Iris pigment epithelial cell (primary cell): ENCODE measurements at regions not wholly inside any gene's neighbourhood (a gene's known extent, or its start where the extent isn't known, plus 50 kb on each side); places are given as distances from the start of the nearest gene placed in this dataset.
"Not testable (repeated sequence)": the region's sequence is repeated elsewhere in the genome, so short reads cannot be mapped to it uniquely, and the experiment has no call there.

Experiments
- DNase-seq: peaks from one replicate; pipeline ENCODE4 v3.0.0-alpha.2; 2011; ENCODE audit warnings: low read depth

DNA sequence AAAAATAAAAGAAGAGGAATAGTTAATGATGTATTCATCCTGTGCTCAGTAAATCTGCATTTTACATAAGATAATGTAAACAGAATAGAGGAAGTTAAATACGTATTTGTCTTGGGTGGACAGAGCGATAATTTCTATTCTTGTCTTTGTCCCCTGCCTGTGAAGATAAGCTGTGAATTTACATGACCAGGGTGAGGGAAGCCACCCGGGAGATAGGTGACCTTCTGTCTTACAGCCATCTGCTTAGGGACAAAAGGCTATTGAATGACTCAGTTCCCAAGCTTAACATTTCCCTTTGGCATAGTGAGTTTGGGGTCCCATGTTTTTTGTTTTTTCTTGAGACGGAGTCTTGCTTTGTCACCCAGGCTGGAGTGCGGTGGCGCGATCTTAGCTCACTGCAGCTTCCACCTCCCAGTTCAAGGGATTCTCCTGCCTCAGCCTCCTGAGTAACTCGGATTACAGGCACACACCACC lies 88.7 kb upstream of the KCTD7 start:
- no peak for DNase-seq

DNA sequence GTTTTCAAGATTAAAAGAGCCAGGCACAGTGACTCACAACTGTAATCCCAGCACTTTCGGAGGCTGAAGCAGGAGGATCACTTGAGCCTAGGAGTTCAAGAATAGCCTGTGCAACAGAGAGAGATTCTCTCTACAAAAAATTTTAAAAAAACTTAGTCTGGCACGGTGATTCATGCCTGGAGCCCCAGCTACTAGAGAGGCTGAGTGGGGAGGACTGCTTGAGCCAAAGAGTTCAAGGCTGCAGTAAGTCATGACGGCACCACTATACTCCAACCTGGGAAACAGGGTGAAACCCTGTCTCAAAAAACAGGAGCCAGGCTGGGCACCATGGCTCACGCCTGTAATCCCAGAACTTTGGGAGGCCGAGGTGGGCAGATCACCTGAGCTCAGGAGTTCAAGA lies 86.6 kb upstream of the KCTD7 start:
- DNase-seq: no peak

DNA sequence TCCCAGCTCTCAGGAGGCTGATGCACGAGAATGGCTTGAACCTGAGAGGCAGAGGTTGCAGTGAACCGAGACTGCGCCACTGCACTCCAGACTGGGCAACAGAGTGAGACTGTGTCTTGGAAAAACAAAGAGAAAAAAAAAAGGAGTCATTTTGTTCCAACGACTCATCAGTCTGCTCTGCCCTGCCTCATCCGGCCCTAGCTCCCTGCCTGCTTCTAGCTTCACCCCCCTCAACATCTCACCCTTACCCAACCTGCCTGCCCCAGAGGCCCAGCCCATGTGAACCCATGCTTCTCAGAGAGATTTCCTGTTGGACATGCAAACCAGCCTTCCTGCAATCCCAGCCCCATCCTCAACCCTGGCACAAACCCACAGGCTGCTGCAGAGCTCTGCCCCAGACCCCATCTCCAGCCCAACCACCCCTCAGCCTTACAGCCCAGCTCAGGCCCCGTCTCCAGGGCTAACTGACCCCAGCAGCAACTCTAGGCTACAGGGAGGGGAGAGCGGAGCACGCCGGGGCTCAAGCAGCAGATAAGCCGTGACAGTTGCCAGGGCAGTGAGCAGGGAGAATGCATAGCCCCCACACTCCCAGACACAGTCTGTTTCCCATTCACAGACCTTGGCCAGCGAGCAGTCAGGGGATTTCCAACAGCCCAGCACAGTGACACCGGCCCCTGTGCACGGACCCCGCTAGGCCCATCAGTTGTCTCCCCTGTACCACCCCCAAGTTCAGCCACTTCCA lies 86.0 kb upstream of the KCTD7 start:
- DNase-seq: no peak

DNA sequence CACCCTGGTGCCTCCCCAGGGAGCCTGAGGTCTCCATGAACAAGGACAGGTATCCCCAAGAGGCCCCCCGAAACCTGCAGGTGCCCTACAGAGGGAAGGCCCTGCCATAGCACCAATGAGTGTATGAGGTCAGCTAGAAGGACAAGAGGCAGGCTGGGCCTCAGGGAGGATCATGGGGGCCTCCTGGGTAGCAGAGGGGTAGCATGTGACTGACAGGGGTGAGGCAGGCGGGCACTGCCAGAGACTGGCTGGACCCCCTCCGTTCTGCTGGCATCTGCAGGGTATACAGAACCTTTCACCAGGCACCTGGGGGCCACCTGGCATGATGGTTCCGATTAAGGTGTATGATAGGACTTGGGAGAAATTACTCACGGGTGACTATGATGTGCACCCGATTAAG lies 79.2 kb upstream of the KCTD7 start:
- DNase-seq: no peak

DNA sequence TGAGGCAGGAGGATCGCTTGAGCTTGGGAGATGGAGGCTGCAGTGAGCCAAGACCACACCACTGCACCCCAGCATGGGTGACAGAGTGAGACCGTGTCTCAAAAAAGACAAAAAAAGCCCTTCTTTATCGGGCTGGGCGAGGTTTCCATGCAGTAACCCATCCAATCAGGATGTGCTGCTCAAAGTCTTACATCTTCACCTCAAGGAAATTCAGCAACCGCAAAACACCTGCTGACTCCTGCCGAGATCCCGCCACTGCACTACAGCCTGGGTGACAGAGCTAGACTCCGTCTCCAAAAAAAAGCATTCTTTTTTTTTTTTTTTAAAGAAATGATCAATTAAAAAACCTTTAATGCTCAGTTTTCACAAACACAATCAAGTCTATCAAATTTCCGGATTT lies 75.7 kb upstream of the KCTD7 start:
- no peak for DNase-seq

DNA sequence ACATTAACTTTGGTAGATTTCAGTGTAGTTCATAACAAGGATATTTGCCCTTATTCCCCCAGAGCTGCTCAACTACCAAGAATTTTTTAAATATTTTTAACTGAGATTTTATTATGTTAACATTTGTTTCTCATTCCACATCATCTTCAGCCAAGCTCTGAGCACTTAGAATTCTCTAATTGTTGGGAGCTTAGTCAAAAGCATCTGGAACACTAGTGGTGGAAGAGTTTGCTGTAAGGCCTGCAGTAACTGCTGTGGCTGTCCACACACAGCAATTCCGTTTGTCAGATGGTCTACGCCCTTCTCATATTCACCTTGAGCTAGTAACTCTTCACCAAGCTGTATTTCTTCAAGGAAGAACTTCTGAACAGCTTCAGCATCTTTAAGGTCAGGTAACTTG lies 75.0 kb upstream of the KCTD7 start:
- DNase-seq: not testable (repeated sequence)

DNA sequence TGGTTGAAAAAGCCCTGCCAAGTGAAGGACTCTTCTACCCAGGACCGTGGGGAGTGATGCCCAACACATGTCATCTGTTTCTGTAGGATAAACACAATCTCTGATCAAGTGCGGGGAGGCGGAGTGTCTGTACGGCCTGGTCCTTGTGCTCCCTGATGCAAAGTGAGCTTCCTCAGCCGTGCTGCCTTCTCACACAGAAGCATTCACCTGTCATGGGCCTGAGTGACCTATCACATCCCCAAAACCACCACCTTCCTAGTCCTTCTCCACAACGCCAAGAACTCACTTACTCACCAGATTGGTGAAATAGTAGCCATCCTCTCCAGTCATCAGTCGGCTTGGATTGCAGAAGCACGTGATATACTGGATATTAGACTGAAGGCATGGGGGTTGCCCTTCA lies 74.4 kb upstream of the KCTD7 start:
- not testable (repeated sequence) for DNase-seq

DNA sequence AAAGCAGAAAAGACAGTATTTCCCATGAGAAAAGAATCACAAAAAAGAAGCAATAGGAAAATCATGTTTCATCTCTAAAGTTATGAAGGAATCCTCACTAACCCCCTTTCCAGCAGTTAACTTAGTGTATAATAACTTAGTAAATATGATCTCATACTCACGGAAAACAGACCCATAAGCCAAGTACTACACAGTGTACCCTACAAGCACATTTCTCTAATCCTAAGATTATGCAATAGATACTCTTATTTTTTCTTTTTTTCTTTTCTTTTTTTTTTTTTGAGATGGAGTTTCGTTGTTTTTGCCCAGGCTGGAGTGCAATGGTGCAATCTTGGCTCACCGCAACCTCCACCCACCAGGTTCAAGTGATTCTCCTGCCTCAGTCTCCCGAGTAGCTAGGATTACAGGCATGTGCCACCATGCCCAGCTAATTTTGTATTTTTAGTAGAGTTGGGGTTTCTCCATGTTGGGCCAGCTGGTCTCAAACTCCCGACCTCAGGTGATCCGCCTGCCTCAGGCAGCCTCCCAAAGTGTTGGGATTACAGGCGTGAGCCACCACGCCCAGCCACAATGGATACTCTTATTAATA lies 73.7 kb upstream of the KCTD7 start:
- peak; percentile 68 for DNase-seq

DNA sequence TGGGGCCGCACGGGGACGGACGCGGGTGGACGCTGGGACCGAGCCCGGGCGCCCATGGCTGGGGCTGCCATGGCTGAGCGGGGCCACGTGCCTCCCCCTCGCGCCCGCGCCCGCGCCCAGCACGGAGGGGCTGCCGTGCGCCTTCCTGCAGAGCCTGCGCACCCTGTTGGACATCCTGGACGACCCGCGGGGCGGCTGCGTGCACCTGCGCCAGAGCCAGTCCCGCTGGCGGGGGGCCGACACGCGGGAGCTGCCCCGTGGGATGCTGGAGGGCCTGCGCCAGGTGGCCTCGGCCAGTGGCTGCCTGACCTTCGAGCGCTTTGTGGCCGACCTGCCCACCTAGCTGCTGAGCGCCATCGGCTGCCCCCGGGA lies 72.5 kb upstream of the KCTD7 start:
- DNase-seq: no peak

DNA sequence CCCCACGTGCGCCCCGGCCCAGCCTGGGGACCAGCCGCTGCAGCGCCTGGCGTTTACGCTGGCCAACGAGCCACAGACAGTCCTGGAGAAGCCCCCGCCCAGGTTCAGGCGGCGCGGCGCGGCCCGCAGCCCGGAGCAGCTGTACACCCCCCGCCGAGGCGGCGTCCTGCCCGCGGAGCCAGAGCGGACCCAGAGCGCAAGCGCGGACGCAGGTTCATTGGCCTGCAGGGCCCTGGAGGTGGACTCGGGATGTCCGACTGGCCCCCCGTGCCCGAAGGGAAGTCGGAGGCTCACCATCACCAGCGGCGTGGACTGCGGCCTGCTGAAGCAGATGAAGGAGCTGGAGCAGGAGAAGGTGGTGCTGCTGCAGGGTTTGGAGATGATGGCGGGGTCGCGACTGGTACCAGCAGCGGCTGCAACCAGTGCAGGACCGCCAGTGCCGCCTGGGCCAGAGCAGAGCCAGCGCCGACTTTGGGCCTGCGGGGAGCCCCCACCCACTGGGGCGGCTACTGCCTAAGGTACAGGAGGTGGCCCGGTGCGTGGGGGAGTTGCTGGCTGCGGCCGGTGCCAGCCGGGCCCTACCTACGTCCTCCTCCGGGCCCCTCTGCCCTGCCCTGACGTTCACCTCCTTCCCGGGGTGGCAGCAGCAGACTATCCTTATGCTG lies 72.0 kb upstream of the KCTD7 start:
- DNase-seq: no peak

DNA sequence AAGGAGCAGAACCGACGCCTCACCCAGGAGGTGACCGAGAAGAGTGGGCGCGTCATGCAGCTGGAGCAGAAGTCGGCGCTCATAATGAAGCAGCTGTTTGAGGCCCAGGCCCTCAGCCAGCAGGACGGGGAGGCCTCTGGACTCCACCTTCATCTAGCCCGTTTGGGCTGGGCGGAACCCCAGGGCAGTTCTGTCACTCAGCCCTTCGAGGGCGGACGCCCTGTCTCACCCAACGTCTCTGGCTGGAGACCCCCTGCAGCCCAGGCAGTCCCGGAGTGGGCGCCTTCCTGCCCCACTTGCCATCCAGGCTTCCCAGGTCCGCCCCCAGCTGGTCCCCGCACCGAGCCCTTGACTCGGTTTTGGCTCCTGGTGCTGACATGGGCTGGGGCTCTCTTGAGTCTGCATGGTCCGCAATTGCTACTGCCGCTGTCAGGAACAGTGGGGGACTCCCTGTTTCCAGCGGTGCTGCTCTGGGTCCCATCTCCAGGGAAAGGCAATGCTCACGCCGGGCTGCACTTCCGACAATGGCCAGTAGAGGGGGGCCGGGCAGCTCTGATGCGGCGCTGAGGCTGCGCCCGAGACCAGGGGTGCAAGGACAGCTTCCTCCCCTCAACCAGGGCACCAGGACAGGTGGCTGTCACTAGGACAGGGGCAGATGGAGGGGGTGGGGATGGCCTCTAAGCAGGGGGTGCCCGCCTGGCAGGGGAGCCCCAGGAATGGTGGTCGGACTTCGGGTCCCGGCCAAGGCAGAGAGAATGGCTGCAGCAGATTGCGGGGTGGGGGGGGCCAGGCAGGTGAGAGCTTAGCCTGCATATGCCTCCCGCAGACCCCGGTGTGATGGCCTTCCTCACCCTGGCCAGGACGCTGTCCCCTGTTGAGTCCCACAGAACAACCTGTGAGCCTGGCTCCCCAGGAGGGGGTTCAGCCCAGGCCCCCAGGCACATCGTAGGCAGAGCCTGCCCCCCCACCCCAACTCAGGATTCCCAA lies 71.2 kb upstream of the KCTD7 start:
- DNase-seq: peak; percentile 38

DNA sequence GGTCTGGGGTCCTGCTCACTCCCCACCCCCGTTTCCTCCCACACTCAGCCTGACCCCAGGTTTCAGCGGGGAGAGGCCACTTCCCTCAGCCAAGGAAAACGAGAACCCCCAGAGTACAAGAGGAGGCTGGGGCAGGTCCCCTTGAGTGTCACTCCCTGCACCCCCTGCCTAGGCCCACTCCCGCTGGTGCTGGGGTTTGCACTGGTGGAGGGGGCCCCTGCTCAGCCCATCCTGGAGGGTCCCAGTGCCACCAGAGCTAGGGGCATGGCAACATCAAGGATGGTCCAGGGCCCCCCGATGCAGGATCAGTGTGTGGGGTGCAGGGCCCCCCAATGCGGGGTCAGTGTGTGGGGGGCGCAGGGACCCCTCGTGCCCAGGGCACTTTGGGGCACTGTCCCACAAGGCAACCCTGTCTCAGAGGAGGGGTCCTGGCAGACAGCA lies 70.5 kb upstream of the KCTD7 start:
- DNase-seq: no peak

DNA sequence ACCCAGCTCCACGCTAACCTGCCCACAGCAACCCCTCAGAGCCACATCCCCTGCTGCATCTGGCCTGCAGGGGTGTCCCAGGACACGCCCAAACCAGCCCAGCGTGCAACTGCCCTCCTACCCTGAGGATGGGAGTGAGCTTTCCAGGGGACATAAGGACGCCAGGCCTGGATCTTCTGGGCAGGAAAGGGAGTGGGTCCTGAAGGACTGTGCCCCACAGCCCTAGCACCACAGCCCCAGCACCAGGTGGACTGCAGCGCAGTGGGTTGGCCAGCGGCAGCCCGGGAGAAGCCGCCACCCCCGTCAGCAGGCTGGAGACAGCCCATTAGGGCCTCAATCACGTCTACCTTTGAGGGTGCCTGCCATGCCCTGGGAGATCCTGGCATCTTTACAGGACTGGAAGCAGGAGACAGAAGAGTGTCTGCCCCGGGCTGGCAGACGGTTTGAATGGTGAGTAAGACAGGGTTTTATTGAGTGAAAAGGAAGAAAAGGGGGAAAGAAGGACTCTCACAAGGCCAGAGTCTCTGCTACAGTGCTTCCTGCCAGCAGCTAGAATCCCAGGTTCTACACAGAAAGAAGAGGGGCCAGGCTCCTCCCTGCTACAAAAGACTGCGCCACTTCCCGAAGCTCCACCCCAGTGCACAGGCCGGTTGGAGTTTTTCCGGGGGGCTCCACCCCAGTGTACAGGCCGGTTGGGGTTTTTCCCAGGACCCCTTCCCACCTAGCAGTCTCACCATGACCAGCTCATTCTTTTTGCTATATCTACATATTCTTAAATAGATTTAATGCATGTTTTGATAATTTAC lies 69.8 kb upstream of the KCTD7 start:
- DNase-seq: no peak

DNA sequence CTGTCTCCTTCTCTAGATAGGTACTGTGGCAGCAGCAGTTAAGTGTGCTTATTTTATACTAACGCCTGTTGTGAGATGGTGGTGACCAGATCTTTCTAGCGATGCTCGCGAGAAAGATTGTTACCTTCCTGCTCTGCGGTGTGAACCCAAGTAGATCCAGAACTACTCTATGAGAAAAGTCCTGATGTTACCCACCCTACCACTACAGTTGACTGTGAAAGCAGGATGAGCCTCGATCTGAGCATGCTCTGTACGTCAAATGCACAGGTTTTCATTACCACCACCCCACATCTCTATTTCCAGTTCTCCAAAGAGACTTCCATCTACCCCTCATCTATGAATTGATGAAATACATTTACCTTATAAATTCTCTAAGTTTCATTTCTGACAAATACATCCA lies 64.6 kb upstream of the KCTD7 start:
- no peak for DNase-seq

DNA sequence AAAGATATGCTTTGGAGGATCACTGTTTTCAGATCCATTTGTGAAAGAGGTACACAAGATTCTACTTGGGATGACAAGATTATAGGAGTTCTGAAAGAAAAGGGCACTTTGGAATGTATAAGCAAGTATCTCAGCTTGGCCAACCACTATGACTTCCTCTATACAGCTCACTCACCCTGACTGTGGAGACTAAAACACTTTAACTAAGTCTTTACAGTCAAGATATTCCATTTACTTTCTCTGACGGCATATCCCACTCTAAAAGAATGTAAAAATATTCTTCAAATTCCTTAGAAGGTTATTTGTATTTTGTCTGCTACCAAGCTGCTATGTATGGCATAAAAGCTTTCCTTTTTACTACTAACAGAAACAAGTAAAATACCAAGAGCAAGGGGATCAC lies 58.5 kb upstream of the KCTD7 start:
- DNase-seq: peak; percentile 25

DNA sequence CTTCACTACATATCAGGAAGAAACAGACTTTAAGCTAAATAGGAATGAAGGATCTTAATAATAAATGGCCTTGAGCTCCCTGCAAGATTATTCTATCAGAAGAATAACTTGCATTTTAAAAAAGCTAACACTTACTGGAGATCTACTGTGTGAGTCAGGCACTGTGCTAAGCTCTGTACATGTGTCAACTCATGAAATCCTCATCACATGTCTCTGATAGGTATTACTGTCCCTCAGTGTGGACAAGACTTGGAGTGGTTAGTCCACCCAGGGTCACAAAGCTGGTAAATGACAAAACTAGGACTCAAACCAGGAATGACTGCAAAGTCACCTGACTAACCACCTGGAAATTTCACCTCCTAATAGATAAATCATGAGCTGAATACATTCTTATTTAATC lies 57.1 kb upstream of the KCTD7 start:
- no peak for DNase-seq

DNA sequence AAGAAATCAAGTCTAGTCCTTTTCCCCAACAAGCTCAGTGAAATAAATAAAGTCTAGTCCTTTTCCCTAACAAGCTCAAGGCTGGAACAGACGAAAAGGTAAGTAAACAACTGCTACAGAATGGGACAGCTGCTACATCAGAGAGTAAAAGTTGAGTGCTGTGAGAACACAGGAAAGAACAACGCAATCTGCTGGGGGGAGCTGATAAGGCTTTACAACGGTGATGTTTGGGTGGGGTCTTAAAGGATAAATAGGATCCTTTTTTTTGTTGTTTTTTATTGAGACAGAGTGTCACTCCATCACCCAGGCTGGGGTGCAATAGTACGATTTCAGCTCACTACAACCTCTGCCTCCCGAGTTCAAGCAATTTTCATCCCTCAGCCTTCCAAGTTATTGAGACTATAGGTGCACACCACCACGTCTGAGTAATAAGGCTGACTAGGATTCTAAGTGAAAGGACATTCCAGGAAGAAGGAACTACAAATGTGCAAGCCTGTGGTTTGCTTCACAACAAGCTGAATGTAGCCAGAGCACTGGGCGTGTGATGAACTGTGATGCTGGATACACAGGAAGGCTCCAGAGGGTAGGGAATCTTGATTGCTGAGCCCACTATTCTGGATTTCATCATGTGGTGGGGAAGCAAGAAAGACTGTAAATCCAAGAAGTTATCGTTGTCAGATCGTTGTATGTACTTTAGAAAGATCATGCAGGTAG lies 54.7 kb upstream of the KCTD7 start:
- not testable (repeated sequence) for DNase-seq

DNA sequence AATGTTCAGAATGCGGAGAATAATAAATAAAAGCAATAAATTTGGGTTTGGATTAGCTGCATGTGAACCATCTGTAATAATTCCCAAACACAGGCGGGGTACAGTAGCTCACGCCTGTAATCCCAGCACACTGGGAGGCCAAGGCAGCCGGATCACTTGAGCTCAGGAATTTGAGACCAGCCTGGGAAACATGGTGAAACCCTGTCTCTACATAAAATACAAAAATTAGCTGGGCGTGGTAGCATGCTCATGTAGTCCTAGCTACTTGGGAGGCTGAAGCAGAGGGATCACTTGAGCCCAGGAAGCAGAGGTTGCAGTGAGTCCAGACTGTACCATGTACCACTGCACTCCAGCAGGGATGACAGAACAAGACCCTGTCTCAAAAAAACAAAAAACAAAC lies 53.9 kb upstream of the KCTD7 start:
- not testable (repeated sequence) for DNase-seq

DNA sequence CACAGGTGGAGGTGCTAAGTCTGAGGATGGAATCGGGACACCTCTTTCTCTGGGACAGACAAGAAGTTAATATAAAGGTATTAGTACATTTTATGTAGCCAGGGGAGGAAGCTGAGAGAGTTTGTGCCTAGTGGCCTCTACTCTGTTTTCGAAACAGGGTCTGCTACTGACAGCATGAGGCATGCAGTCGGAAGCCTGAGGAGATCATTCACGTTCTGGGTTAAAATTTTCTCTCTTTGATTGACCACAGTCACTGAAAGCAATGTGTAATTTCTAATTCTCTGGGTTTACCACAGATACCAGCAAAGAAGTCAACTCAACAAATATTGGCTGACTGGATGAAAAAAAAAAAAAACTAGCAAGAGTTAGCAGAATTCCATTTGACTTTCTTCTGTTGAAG lies 53.3 kb upstream of the KCTD7 start:
- DNase-seq: no peak

DNA sequence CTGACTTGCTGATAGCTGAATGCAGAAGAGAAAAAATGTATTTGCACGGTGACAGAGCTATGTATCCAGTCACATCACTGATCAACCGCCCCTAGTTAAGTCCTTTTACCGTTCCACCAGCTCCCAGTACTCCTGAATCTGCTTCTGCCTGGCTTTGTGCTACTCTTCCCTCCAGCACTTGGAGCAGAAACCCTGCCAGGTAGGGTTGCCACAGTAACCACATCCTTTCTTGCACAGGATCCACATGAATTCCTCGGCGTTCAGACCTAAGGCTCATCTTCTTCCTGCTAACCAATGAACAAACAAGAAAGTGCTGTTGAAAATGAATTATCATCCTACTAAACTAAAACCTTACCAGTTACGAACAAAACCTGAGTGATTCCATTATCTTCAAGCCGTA lies 52.0 kb upstream of the KCTD7 start:
- no peak for DNase-seq
